SH-SY5Y (cell line): ENCODE measurements at regions not wholly inside any gene's neighbourhood (a gene's known extent, or its start where the extent isn't known, plus 50 kb on each side); places are given as distances from the start of the nearest gene placed in this dataset.

ENCODE experiments used
- GATA2 ChIP-seq: IDR thresholded peaks from 2 replicates; pipeline ENCODE4 v1.6.1; 2011; ENCODE audit warnings: mild to moderate bottlenecking, low read depth, low read length
- GATA3 ChIP-seq: IDR thresholded peaks from 2 replicates; pipeline ENCODE4 v1.6.1; 2011; ENCODE audit warnings: low read depth, mild to moderate bottlenecking, low read length, moderate library complexity

- TF ChIP-seq GATA2 = no peak
- no peak for TF ChIP-seq GATA3
Observed at GRCh38 chr4:180942367-180942916, 1300.8 kb upstream of the TENM3 start.
